H9 (cell line): ENCODE measurements at regions not wholly inside any gene's neighbourhood (a gene's known extent, or its start where the extent isn't known, plus 50 kb on each side); places are given as distances from the start of the nearest gene placed in this dataset.

Experiments
- DNase-seq: peaks from one replicate; pipeline ENCODE4 v3.0.0-alpha.2; 2017
- H2AFZ ChIP-seq: one replicate; pipeline ENCODE4 v1.6.1; 2013; ENCODE audit warnings: mild to moderate bottlenecking, low read length, control low read depth, moderate library complexity
- H2AK5ac ChIP-seq: 2 replicates; pipeline ENCODE4 v1.6.1; 2013; ENCODE audit warnings: low read length, control low read depth, mixed read lengths; ENCODE audit not compliant: insufficient read length
- H2BK120ac ChIP-seq: one replicate; pipeline ENCODE4 v1.6.1; 2013; ENCODE audit warnings: low read depth, mild to moderate bottlenecking, low read length, control low read depth, inconsistent platforms; ENCODE audit not compliant: poor library complexity, severe bottlenecking
- H2BK12ac ChIP-seq: 2 replicates; pipeline ENCODE4 v1.6.1; 2013; ENCODE audit warnings: low read length, control low read depth, mixed read lengths, low read depth; ENCODE audit not compliant: insufficient read length
- H2BK15ac ChIP-seq: 2 replicates; pipeline ENCODE4 v1.6.1; 2013; ENCODE audit warnings: low read depth, low read length, control low read depth
- H2BK20ac ChIP-seq: one replicate; pipeline ENCODE4 v1.6.1; 2013; ENCODE audit warnings: low read depth, mild to moderate bottlenecking, low read length, control low read depth, inconsistent platforms; ENCODE audit not compliant: poor library complexity, severe bottlenecking
- H2BK5ac ChIP-seq: 2 replicates; pipeline ENCODE4 v1.6.1; 2013; ENCODE audit warnings: low read length, control low read depth, mixed read lengths; ENCODE audit not compliant: insufficient read length
- H3K14ac ChIP-seq: 2 replicates; pipeline ENCODE4 v1.6.1; 2013; ENCODE audit warnings: low read length, control low read depth; ENCODE audit not compliant: insufficient read depth
- H3K18ac ChIP-seq: 2 replicates; pipeline ENCODE4 v1.6.1; 2013; ENCODE audit warnings: low read depth, mild to moderate bottlenecking, mixed read lengths, low read length, control low read depth; ENCODE audit not compliant: insufficient read length
- H3K23ac ChIP-seq: 2 replicates; pipeline ENCODE4 v1.6.1; 2013; ENCODE audit warnings: low read length, control low read depth, mixed read lengths, low read depth; ENCODE audit not compliant: insufficient read length
- H3K23me2 ChIP-seq: 2 replicates; pipeline ENCODE4 v1.6.1; 2013; ENCODE audit warnings: low read depth, mild to moderate bottlenecking, mixed read lengths, low read length, control low read depth; ENCODE audit not compliant: insufficient read length, poor library complexity, severe bottlenecking
- H3K27ac ChIP-seq: 2 replicates; pipeline ENCODE4 v1.5.1; 2013; ENCODE audit warnings: low read length, control low read depth, mixed read lengths, low read depth; ENCODE audit not compliant: insufficient read length
- H3K27me3 ChIP-seq: 2 replicates; pipeline ENCODE4 v1.6.1; 2013; ENCODE audit warnings: low read length, control low read depth, inconsistent platforms; ENCODE audit not compliant: insufficient read depth
- H3K4ac ChIP-seq: 2 replicates; pipeline ENCODE4 v1.6.1; 2013; ENCODE audit warnings: low read depth, mild to moderate bottlenecking, control low read depth, inconsistent platforms, low read length, moderate library complexity
- H3K4me1 ChIP-seq: 2 replicates; pipeline ENCODE4 v1.6.1; 2013; ENCODE audit warnings: low read length, control low read depth, inconsistent platforms; ENCODE audit not compliant: insufficient read depth
- H3K4me2 ChIP-seq: 2 replicates; pipeline ENCODE4 v1.6.1; 2013; ENCODE audit warnings: low read length, control low read depth, mixed read lengths; ENCODE audit not compliant: insufficient read length, insufficient read depth
- H3K56ac ChIP-seq: 2 replicates; pipeline ENCODE4 v1.6.1; 2013; ENCODE audit warnings: low read depth, mild to moderate bottlenecking, mixed read lengths, low read length, control low read depth; ENCODE audit not compliant: insufficient read length
- H3K79me1 ChIP-seq: 2 replicates; pipeline ENCODE4 v1.6.1; 2013; ENCODE audit warnings: low read depth, mild to moderate bottlenecking, moderate library complexity, low read length, control low read depth, inconsistent platforms; ENCODE audit not compliant: insufficient read depth, poor library complexity, severe bottlenecking
- H3K79me2 ChIP-seq: 2 replicates; pipeline ENCODE4 v1.6.1; 2013; ENCODE audit warnings: low read length, control low read depth, inconsistent platforms; ENCODE audit not compliant: insufficient read depth
- H3K9ac ChIP-seq: 2 replicates; pipeline ENCODE4 v1.6.1; 2013; ENCODE audit warnings: low read length, control low read depth, mixed read lengths; ENCODE audit not compliant: insufficient read length; ENCODE audit errors: extremely low read depth
- H3K9me3 ChIP-seq: one replicate; pipeline ENCODE4 v1.6.1; 2013; ENCODE audit warnings: low read depth, low read length, inconsistent platforms; ENCODE audit not compliant: control insufficient read depth
- H3T11ph ChIP-seq: one replicate; pipeline ENCODE4 v1.6.1; 2013; ENCODE audit warnings: mild to moderate bottlenecking, low read length, control low read depth, inconsistent platforms
- H4K20me1 ChIP-seq: one replicate; pipeline ENCODE4 v1.6.1; 2013; ENCODE audit not compliant: control insufficient read depth, insufficient read length, insufficient read depth
- H4K5ac ChIP-seq: 2 replicates; pipeline ENCODE4 v1.6.1; 2013; ENCODE audit warnings: low read depth, mild to moderate bottlenecking, mixed read lengths, low read length, control low read depth; ENCODE audit not compliant: insufficient read length
- H4K8ac ChIP-seq: replicated peaks from 2 replicates; pipeline ENCODE4 v1.6.1; 2013; ENCODE audit warnings: low read length, control low read depth, mixed read lengths, low read depth; ENCODE audit not compliant: insufficient read length
- H4K91ac ChIP-seq: 2 replicates; pipeline ENCODE4 v1.6.1; 2013; ENCODE audit warnings: low read depth, mild to moderate bottlenecking, moderate library complexity, mixed read lengths, low read length, control low read depth; ENCODE audit not compliant: insufficient read length
- H3K27ac Mint-ChIP-seq, 3 experiments: 2 replicates in 2 of 3; 3 replicates in 1 of 3; pipeline ENCODE4 v1.8.0; 2020 to 2021; ENCODE audit warnings: mixed read lengths in 3 of 3, mild to moderate bottlenecking in 1 of 3, moderate library complexity in 1 of 3
- H3K27me3 Mint-ChIP-seq: 2 replicates; pipeline ENCODE4 v1.8.0; 2021; ENCODE audit warnings: low read depth, mild to moderate bottlenecking, moderate library complexity, mixed read lengths
- H3K36me3 Mint-ChIP-seq, 3 experiments: 2 replicates in 2 of 3; 3 replicates in 1 of 3; pipeline ENCODE4 v1.8.0; 2020 to 2021; ENCODE audit warnings: low read depth in 3 of 3, mixed read lengths in 3 of 3; ENCODE audit not compliant: insufficient read depth in 1 of 3
- H3K4me1 Mint-ChIP-seq, 2 experiments: 2 replicates each; pipeline ENCODE4 v1.8.0; 2020; ENCODE audit warnings: mixed read lengths in 2 of 2
- H3K4me3 Mint-ChIP-seq, 2 experiments: 2 replicates in 1 of 2; 3 replicates in 1 of 2; pipeline ENCODE4 v1.8.0; 2020 to 2021; ENCODE audit warnings: mild to moderate bottlenecking in 2 of 2, mixed read lengths in 2 of 2, moderate library complexity in 1 of 2
- H3K9me3 Mint-ChIP-seq, 2 experiments: 2 replicates in 1 of 2; 3 replicates in 1 of 2; pipeline ENCODE4 v1.8.0; 2020; ENCODE audit warnings: mild to moderate bottlenecking in 2 of 2, mixed read lengths in 2 of 2, moderate library complexity in 1 of 2
- WGBS: extraction: QIAGEN DNeasy Blood & Tissue Kit; methylation state at CpG from one replicate; pipeline ENCODE4 v1.1.7; 2013; ENCODE audit warnings: missing lambda C conversion rate, low lambda C conversion rate, mixed read lengths; ENCODE audit not compliant: insufficient read length; ENCODE audit errors: extremely low coverage; 5-methylcytosine and 5-hydroxymethylcytosine counted together
- TF ChIP-seq, protein P1 (sequence below): fragments of 200-600 bp; sonication (generic); conservative IDR thresholded peaks from 3 replicates; pipeline ENCODE4 v1.8.0; 2021; ENCODE audit warnings: antibody characterized with exemption, mild to moderate bottlenecking

DNA sequence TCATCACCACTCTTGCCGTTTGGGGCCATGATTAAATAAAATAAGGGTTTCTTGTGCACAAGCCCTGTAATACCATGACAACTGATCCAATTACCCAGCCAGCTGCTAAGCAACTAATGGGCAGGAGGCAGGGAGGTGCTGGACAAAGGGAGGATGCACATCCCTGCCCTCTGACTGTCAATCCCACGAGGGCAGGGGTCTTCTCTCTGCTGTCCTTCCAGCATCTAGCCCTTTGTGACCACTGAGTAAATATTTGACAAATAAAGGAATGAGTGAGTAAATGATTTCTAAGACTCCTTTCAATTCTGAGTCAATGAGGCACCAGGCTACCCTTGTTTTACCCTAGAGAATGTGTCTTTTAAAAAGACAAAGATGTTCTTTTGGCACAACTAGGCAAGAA, 247.1 kb downstream of the SYK start:
- H2BK15ac ChIP-seq, result no peak overlapping the region
- H3K27me3 ChIP-seq, result no peaks in the 10 kb centered on the region
- H3T11ph ChIP-seq, result no peak overlapping the region
- DNase-seq, result no peak
- H4K8ac ChIP-seq, result no peak overlapping the region
- no peak overlapping the region for H2BK20ac ChIP-seq
- H2AFZ ChIP-seq, result no peak overlapping the region
- no peak overlapping the region for H2BK5ac ChIP-seq
- no peaks in the 10 kb centered on the region for H3K36me3 Mint-ChIP-seq
- no peak overlapping the region for H3K18ac ChIP-seq
- H4K91ac ChIP-seq, result no peak overlapping the region
- H3K14ac ChIP-seq, result no peak overlapping the region
- H4K5ac ChIP-seq, result no peak overlapping the region
- TF ChIP-seq, protein P1, sequence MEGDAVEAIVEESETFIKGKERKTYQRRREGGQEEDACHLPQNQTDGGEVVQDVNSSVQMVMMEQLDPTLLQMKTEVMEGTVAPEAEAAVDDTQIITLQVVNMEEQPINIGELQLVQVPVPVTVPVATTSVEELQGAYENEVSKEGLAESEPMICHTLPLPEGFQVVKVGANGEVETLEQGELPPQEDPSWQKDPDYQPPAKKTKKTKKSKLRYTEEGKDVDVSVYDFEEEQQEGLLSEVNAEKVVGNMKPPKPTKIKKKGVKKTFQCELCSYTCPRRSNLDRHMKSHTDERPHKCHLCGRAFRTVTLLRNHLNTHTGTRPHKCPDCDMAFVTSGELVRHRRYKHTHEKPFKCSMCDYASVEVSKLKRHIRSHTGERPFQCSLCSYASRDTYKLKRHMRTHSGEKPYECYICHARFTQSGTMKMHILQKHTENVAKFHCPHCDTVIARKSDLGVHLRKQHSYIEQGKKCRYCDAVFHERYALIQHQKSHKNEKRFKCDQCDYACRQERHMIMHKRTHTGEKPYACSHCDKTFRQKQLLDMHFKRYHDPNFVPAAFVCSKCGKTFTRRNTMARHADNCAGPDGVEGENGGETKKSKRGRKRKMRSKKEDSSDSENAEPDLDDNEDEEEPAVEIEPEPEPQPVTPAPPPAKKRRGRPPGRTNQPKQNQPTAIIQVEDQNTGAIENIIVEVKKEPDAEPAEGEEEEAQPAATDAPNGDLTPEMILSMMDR, result no peak
- H4K20me1 ChIP-seq, result no peaks in the 10 kb centered on the region
- no peak overlapping the region for H3K4ac ChIP-seq
- no peaks in the 10 kb centered on the region for H3K23me2 ChIP-seq
- H3K4me1 Mint-ChIP-seq, result peaks cover 9 to 16% of the 10 kb centered on the region in 2 experiments
- H3K56ac ChIP-seq, result no peak overlapping the region
- no peak overlapping the region for H3K9ac ChIP-seq
- H3K79me2 ChIP-seq, result no peaks in the 10 kb centered on the region
- no peak overlapping the region for H3K4me3 Mint-ChIP-seq
- H2BK12ac ChIP-seq, result no peak overlapping the region
- no CpG with 5 or more reads among the region's 2 CpGs for WGBS
- no peaks in the 10 kb centered on the region; a peak in 1 of 5 replicates for H3K9me3 Mint-ChIP-seq
- no peak overlapping the region for H3K27ac Mint-ChIP-seq
- H3K23ac ChIP-seq, result no peak overlapping the region
- H3K4me2 ChIP-seq, result no peak overlapping the region
- H2AK5ac ChIP-seq, result no peak overlapping the region
- no peaks in the 10 kb centered on the region for H3K79me1 ChIP-seq
- no peak overlapping the region for H3K27ac ChIP-seq
- H3K27me3 Mint-ChIP-seq, result 0 out of 2 replicates have a peak, but pooled peaks cover 2% of the 10 kb centered on the region
- H2BK120ac ChIP-seq, result no peak overlapping the region
- no peaks in the 10 kb centered on the region for H3K9me3 ChIP-seq
- no peaks in the 10 kb centered on the region; the same call in none of the 2 replicates for H3K4me1 ChIP-seq
